ENCODE measurements at regions not wholly inside any gene's neighbourhood (a gene's known extent, or its start where the extent isn't known, plus 50 kb on each side); places are given as distances from the start of the nearest gene placed in this dataset.

GRCh38 chr18:63063171-63063570 is 256.4 kb downstream of the BCL2 start:
- H3K27ac Mint-ChIP-seq = no peak overlapping the region
- DNase-seq (ENCODE audit: extremely low spot score, unreplicated experiment) = no peak
- no peak for TF ChIP-seq CTCF (conservative IDR thresholded peaks at IDR 0.05)

GRCh38 chr18:63062246-63062645 is 257.3 kb downstream of the BCL2 start:
- Mint-ChIP-seq H3K27ac (no peak overlapping the region), H3K36me3 (no peaks in the 10 kb centered on the region), H3K4me3 (no peak overlapping the region), H3K9me3 (no peaks in the 10 kb centered on the region), H3K27me3 (no peaks in the 10 kb centered on the region), H3K4me1 (ENCODE audit: unreplicated experiment) (peaks cover 4% of the 10 kb centered on the region)
- DNase-seq (ENCODE audit: extremely low spot score, unreplicated experiment) = no peak
- no peak for TF ChIP-seq CTCF (conservative IDR thresholded peaks at IDR 0.05)

More at GRCh38 chr18:63063171-63063570, 256.4 kb downstream of the BCL2 start:
- Mint-ChIP-seq H3K4me1 (ENCODE audit: unreplicated experiment) (peaks cover 4% of the 10 kb centered on the region), H3K27me3 (no peaks in the 10 kb centered on the region), H3K9me3 (no peaks in the 10 kb centered on the region), H3K36me3 (no peaks in the 10 kb centered on the region), H3K4me3 (no peak overlapping the region)

- Mint-ChIP-seq H3K36me3 (no peaks in the 10 kb centered on the region), H3K27ac (no peak overlapping the region), H3K4me1 (ENCODE audit: unreplicated experiment) (peaks cover 4% of the 10 kb centered on the region), H3K4me3 (no peak overlapping the region), H3K9me3 (no peaks in the 10 kb centered on the region), H3K27me3 (no peaks in the 10 kb centered on the region)
- no peak for TF ChIP-seq CTCF (conservative IDR thresholded peaks at IDR 0.05)
- no peak for DNase-seq (ENCODE audit: extremely low spot score, unreplicated experiment)
Measured at GRCh38 chr18:63061303-63061702, 258.3 kb downstream of the BCL2 start.

- no peak for TF ChIP-seq CTCF (conservative IDR thresholded peaks at IDR 0.05)
- Mint-ChIP-seq H3K9me3 (no peaks in the 10 kb centered on the region), H3K27me3 (no peaks in the 10 kb centered on the region), H3K27ac (no peak overlapping the region), H3K36me3 (no peaks in the 10 kb centered on the region), H3K4me3 (no peak overlapping the region), H3K4me1 (ENCODE audit: unreplicated experiment) (peaks cover 4% of the 10 kb centered on the region)
- no peak for DNase-seq (ENCODE audit: extremely low spot score, unreplicated experiment)
Measured at GRCh38 chr18:63058521-63058920, 261.0 kb downstream of the BCL2 start.

GRCh38 chr18:63057707-63058106 is 261.9 kb downstream of the BCL2 start:
- no peak for DNase-seq (ENCODE audit: extremely low spot score, unreplicated experiment)
- Mint-ChIP-seq H3K36me3 (no peaks in the 10 kb centered on the region), H3K9me3 (no peaks in the 10 kb centered on the region), H3K27me3 (no peaks in the 10 kb centered on the region), H3K27ac (no peak overlapping the region), H3K4me3 (no peak overlapping the region), H3K4me1 (ENCODE audit: unreplicated experiment) (no peaks in the 10 kb centered on the region)
- no peak for TF ChIP-seq CTCF (conservative IDR thresholded peaks at IDR 0.05)
